D721Med (cell line): ENCODE measurements at regions not wholly inside any gene's neighbourhood (a gene's known extent, or its start where the extent isn't known, plus 50 kb on each side); places are given as distances from the start of the nearest gene placed in this dataset.

Experiments used
- DNase-seq: peaks from one replicate; pipeline ENCODE4 v3.0.0; 2011; ENCODE audit warnings: low spot score; ENCODE audit not compliant: insufficient read length
- FAIRE-seq: peaks from 2 replicates; lab custom pipeline; 2011; peaks lifted over from hg19 to GRCh38; lab: Jason Lieb, UNC
- TF ChIP-seq, protein P1 (sequence below): IDR thresholded peaks from 2 replicates; pipeline ENCODE4 v1.5.1; 2012; ENCODE audit warnings: mild to moderate bottlenecking, control low read depth; ENCODE audit not compliant: insufficient read depth; ENCODE audit errors: missing control alignments

DNA sequence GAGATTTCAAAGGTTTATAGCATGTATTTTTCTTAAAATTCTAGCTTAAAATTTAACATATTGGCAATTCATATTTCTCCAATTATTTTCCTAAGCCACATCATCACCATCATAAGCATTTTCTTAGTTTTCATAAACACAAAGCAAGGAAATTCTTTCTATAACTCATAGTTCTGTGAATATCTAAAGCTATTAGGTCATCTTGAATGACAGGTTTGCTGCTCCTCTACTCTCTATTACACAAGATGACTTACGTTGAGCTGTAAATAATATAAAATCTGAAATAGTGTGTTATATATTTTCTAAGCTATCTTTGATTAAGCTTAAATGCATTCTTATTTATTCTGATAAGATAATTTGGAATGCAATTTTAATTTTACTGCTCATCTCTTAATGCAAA, 984.6 kb upstream of the CNTNAP5 start:
- no peak for FAIRE-seq
- TF ChIP-seq, protein P1, sequence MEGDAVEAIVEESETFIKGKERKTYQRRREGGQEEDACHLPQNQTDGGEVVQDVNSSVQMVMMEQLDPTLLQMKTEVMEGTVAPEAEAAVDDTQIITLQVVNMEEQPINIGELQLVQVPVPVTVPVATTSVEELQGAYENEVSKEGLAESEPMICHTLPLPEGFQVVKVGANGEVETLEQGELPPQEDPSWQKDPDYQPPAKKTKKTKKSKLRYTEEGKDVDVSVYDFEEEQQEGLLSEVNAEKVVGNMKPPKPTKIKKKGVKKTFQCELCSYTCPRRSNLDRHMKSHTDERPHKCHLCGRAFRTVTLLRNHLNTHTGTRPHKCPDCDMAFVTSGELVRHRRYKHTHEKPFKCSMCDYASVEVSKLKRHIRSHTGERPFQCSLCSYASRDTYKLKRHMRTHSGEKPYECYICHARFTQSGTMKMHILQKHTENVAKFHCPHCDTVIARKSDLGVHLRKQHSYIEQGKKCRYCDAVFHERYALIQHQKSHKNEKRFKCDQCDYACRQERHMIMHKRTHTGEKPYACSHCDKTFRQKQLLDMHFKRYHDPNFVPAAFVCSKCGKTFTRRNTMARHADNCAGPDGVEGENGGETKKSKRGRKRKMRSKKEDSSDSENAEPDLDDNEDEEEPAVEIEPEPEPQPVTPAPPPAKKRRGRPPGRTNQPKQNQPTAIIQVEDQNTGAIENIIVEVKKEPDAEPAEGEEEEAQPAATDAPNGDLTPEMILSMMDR = no peak
- DNase-seq = no peak

DNA sequence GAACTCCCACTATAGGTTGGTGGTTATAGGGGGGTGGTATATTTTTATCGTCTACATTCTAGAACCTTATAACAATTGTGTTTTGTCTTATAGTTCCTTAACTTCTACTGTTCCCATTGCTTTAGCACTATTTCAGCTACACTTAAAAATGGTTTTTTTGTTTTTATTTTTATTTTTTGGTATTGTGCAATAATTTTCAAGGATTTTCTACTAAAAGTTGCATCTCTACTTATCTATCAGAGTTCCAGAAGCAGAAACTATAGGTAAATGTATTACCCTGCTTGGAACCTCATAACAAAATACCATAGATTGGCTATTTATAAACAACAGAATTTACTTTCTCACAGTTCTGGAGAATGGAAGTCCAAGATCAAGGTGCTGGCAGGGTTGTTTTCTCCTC, 981.6 kb upstream of the CNTNAP5 start:
- TF ChIP-seq, protein P1 = no peak
- DNase-seq = no peak
- no peak for FAIRE-seq

DNA sequence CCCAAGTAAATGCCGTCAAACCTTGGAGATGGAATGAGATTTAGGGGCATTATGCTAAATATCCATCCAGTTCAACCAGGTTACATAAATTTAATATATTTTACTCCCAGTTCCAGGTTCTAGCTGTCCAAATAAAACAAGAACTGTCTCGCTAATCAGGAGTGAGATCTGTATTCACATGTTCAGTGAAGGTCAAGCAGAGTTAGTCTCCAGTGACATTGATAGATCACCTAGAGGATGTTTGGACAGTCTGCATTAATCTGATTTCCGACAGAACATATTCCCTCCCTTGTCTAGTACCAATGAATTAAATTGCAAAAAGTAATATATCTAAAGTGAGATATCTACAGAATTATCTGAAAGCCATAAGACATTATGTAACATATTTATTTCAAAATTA, 979.4 kb upstream of the CNTNAP5 start:
- TF ChIP-seq, protein P1 = no peak
- DNase-seq (no peak), FAIRE-seq (no peak)

DNA sequence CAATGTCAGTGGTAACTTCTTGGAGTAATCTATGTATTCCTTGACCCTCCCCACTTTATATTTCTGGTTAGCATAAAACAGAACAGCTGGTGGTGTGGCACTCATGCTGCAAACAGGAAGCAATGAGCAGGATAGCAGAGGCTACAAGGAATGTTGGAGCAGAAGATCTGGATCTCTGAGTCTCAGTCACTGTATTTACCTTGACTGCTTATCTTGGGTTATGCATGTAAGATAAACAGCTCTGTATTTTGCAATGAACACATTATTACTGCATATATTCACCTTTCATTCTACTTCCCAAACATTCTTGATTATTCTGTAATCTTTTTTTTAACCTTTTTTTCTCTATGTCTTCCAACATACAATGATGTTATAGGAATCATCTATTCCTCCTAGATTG, 977.9 kb upstream of the CNTNAP5 start:
- FAIRE-seq (no peak), DNase-seq (no peak)
- TF ChIP-seq, protein P1 = no peak

DNA sequence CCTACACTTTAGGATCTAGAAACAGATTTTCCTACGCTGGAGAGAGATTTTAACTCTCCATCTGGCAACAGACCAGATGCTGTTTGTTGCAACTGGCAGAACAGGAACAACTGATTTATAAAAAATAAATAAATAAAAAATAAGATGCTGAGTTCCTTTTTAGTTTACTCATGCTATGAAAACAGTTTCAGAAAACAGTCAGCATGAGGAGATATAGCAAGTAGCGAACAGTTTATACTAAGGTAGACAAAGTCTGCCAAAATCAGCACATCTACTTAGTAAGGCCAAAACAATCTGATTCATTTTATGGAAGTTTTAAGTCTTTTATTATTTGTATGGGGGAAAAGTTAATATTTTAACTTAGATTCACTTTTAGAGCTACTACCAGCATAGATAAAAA, 974.0 kb upstream of the CNTNAP5 start:
- TF ChIP-seq, protein P1 = no peak
- no peak for FAIRE-seq
- no peak for DNase-seq

DNA sequence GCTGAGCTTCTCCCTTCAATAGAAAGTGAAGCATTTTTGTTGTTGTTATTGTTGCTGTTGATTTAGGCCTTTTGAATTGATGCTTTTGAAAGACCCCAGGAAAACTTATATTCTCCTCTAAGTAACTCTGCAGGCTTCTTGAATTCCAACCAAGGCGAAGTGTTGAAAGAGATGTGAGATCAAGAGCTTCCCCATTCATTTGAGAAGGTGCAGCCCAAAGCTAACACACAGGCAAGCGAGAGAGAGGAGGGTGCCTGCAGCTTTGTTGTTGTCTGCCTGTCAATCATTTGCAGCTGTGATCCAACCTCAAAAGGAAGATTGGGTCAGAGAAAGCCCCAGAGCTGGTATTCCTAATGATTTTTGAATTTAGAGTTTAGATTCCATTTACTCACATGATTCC, 963.6 kb upstream of the CNTNAP5 start:
- TF ChIP-seq, protein P1 = no peak
- FAIRE-seq (no peak), DNase-seq (no peak)

DNA sequence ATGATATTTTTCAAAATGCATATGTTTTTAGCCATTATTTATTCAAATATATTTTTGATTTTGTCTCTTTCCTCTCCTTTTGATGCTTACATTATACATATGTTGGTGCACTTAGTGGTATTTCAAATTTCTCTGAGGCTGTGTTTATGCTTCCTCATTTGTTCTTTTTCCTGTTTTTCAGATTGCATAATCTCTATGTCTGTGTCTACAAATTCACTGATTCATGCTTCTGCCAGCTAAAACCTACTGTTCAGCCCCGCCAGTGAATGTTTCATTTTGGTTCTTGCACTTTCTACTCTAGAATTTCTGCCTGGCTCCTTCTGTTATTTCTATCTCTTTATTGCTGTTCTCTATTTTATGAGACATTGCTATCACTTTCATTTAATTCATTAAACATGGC, 951.7 kb upstream of the CNTNAP5 start:
- DNase-seq (no peak), FAIRE-seq (no peak)
- TF ChIP-seq, protein P1 = no peak
